Activated CD8-positive, alpha-beta T cell treated with anti-CD3 and anti-CD28 coated beads for 36 hours (primary cell): ENCODE measurements at regions not wholly inside any gene's neighbourhood (a gene's known extent, or its start where the extent isn't known, plus 50 kb on each side); places are given as distances from the start of the nearest gene placed in this dataset.

Experiments
- ATAC-seq: fragments of 200-7000 bp; cut with Tn5 transposase; one replicate; pipeline ENCODE4 v1.10.0; 2021; ENCODE audit warnings: mild to moderate bottlenecking, moderate library complexity
- CTCF ChIA-PET: fragments of 350-600 bp; sonication (Branson Sonifier 250); formaldehyde crosslinking; loops from one replicate; lab custom pipeline; 2021; ENCODE audit warnings: antibody characterized with exemption; lab: Charles Lee
- POLR2A ChIA-PET: fragments of 350-600 bp; sonication (Branson Sonifier 250); formaldehyde crosslinking; loops from one replicate; lab custom pipeline; 2021; ENCODE audit warnings: antibody characterized with exemption; lab: Charles Lee
- DNase-seq: peaks from one replicate; pipeline ENCODE4 v3.0.0-alpha.2; 2020
- H3K27ac Mint-ChIP-seq: one replicate; pipeline ENCODE4 v1.8.0; 2021; ENCODE audit warnings: mild to moderate bottlenecking, mixed read lengths
- H3K27me3 Mint-ChIP-seq: one replicate; pipeline ENCODE4 v1.8.0; 2021; ENCODE audit warnings: mixed read lengths
- H3K36me3 Mint-ChIP-seq: one replicate; pipeline ENCODE4 v1.8.0; 2021; ENCODE audit warnings: low read depth, mixed read lengths
- H3K4me1 Mint-ChIP-seq: one replicate; pipeline ENCODE4 v1.8.0; 2021; ENCODE audit warnings: low read depth, mixed read lengths
- H3K4me3 Mint-ChIP-seq: one replicate; pipeline ENCODE4 v1.8.0; 2021; ENCODE audit warnings: mild to moderate bottlenecking, moderate library complexity, mixed read lengths
- H3K9me3 Mint-ChIP-seq: one replicate; pipeline ENCODE4 v1.8.0; 2021; ENCODE audit warnings: mixed read lengths
- CTCF ChIP-seq: fragments of 200-600 bp; IDR thresholded peaks from one replicate; pipeline ENCODE4 v1.8.0; 2022; ENCODE audit warnings: antibody characterized with exemption, mild to moderate bottlenecking
- intact Hi-C: fragments of 100-400 bp; cut with micrococcal nuclease; formaldehyde crosslinking; loops from one replicate; pipeline ENCODE4 v1.10.0; 2022

- H3K36me3 Mint-ChIP-seq: no peaks in the 10 kb centered on the region
- no peak for DNase-seq
- CTCF ChIA-PET: no interaction called here
- no peak for ATAC-seq
- peaks cover 15% of the 10 kb centered on the region for H3K9me3 Mint-ChIP-seq
- no peak overlapping the region for H3K4me3 Mint-ChIP-seq
- intact Hi-C loops: no loop called here
- no peak for TF ChIP-seq CTCF
- H3K27ac Mint-ChIP-seq: no peak overlapping the region
- no peaks in the 10 kb centered on the region for H3K4me1 Mint-ChIP-seq
- POLR2A ChIA-PET: no interaction called here
- no peaks in the 10 kb centered on the region for H3K27me3 Mint-ChIP-seq
These were observed 434.6 kb upstream of the NXPH2 start for GRCh38 chr2:139214801-139215200.

- DNase-seq (no peak), ATAC-seq (no peak)
- no peak for TF ChIP-seq CTCF
- intact Hi-C loops: no loop called here
- Mint-ChIP-seq H3K36me3 (no peaks in the 10 kb centered on the region), H3K4me1 (no peaks in the 10 kb centered on the region), H3K9me3 (peaks cover 6% of the 10 kb centered on the region), H3K27me3 (no peaks in the 10 kb centered on the region), H3K27ac (no peak overlapping the region), H3K4me3 (no peak overlapping the region)
- ChIA-PET POLR2A (no interaction called here), CTCF (no interaction called here)
These were observed 429.4 kb upstream of the NXPH2 start for GRCh38 chr2:139209586-139209985.

- POLR2A ChIA-PET: no interaction called here
- Mint-ChIP-seq H3K4me1 (no peaks in the 10 kb centered on the region), H3K4me3 (no peak overlapping the region)
These were observed 421.3 kb upstream of the NXPH2 start for GRCh38 chr2:139201516-139201915.

GRCh38 chr2:139196754-139197153, 416.6 kb upstream of the NXPH2 start:
- ATAC-seq (no peak), DNase-seq (no peak)
- Mint-ChIP-seq H3K36me3 (no peaks in the 10 kb centered on the region), H3K4me3 (no peak overlapping the region), H3K4me1 (no peaks in the 10 kb centered on the region), H3K27ac (no peak overlapping the region), H3K9me3 (peaks cover 2% of the 10 kb centered on the region), H3K27me3 (no peaks in the 10 kb centered on the region)
- TF ChIP-seq CTCF: no peak
- POLR2A ChIA-PET: no interaction called here
- intact Hi-C loops: no loop called here
- CTCF ChIA-PET: no interaction called here

More at GRCh38 chr2:139201516-139201915, 421.3 kb upstream of the NXPH2 start:
- no peaks in the 10 kb centered on the region for H3K36me3 Mint-ChIP-seq
- ATAC-seq: no peak
- H3K27ac Mint-ChIP-seq: no peak overlapping the region
- H3K27me3 Mint-ChIP-seq: no peaks in the 10 kb centered on the region
- no peak for TF ChIP-seq CTCF
- no peaks in the 10 kb centered on the region for H3K9me3 Mint-ChIP-seq
- no peak for DNase-seq
- CTCF ChIA-PET: no interaction called here
- intact Hi-C loops: no loop called here

- Mint-ChIP-seq H3K4me1 (no peaks in the 10 kb centered on the region), H3K9me3 (peaks cover 2% of the 10 kb centered on the region), H3K36me3 (no peaks in the 10 kb centered on the region), H3K27ac (no peak overlapping the region), H3K4me3 (no peak overlapping the region), H3K27me3 (no peaks in the 10 kb centered on the region)
- TF ChIP-seq CTCF: no peak
- no peak for DNase-seq
- ChIA-PET CTCF (no interaction called here), POLR2A (no interaction called here)
- intact Hi-C loops: no loop called here
- ATAC-seq: no peak
These were observed 414.4 kb upstream of the NXPH2 start for GRCh38 chr2:139194546-139194945.
